ENCODE measurements at regions not wholly inside any gene's neighbourhood (a gene's known extent, or its start where the extent isn't known, plus 50 kb on each side); places are given as distances from the start of the nearest gene placed in this dataset.
A peak's percentile ranks its signal among the peaks of the same experiment; 100 is the strongest.

DNA sequence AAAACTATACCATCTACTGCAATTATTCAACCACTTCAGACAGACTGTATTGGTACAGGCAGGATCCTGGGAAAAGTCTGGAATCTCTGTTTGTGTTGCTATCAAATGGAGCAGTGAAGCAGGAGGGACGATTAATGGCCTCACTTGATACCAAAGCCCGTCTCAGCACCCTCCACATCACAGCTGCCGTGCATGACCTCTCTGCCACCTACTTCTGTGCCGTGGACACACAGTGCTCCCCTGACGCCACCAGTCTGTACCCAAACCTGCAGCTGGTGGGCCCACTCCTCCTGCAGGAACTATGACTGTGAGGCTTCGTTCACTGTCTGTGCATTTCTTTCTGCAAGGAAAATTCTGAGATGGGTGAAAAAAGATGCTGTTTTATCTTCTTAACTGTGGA lies 284.7 kb downstream of the DAD1 start:
- H3K4me3 ChIP-seq: no peak overlapping the region
- H3K27ac ChIP-seq: no peak overlapping the region
- no peaks in the 10 kb centered on the region for H3K9me3 ChIP-seq
- DNase-seq: no peak
- no peaks in the 10 kb centered on the region for H3K36me3 ChIP-seq
- no peaks in the 10 kb centered on the region for H3K27me3 ChIP-seq (ENCODE audit: low read depth)
- ATAC-seq: peak; percentile 14 to 41
- intact Hi-C loops (cut with DNase I): no loop called here
- H3K4me1 ChIP-seq: no peaks in the 10 kb centered on the region
- TF ChIP-seq, protein P1, sequence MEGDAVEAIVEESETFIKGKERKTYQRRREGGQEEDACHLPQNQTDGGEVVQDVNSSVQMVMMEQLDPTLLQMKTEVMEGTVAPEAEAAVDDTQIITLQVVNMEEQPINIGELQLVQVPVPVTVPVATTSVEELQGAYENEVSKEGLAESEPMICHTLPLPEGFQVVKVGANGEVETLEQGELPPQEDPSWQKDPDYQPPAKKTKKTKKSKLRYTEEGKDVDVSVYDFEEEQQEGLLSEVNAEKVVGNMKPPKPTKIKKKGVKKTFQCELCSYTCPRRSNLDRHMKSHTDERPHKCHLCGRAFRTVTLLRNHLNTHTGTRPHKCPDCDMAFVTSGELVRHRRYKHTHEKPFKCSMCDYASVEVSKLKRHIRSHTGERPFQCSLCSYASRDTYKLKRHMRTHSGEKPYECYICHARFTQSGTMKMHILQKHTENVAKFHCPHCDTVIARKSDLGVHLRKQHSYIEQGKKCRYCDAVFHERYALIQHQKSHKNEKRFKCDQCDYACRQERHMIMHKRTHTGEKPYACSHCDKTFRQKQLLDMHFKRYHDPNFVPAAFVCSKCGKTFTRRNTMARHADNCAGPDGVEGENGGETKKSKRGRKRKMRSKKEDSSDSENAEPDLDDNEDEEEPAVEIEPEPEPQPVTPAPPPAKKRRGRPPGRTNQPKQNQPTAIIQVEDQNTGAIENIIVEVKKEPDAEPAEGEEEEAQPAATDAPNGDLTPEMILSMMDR (IDR thresholded peaks at IDR 0.05): no peak

DNA sequence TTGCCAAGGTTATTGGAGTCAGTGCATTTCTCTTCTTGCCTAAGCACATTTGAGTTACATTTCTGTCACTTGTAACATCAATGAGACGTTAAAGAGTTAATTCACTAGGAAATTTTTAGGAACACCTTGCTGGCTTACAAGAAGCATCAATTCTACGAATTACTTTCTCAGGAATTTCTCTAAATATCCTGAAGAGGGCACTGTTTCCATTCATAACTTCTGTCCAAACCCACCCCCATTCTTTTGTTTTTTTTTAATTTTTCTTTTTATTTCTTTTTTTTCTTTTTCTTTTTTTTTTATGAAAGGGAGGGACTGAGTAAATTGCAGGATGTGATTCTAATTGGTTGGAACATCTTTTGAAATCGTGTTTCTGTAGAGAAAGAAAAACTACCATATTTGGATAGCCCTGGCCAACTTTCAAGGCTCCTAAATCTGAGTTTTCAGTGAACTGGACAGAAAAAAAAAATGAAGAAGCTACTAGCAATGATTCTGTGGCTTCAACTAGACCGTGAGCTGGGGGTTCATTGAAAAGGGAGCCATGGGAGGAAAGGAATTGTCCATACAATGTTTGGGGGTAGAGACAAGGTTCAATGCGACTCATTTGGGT lies 285.3 kb downstream of the DAD1 start:
- peak in 1 of 2 donors; percentile 54 for ATAC-seq

DNA sequence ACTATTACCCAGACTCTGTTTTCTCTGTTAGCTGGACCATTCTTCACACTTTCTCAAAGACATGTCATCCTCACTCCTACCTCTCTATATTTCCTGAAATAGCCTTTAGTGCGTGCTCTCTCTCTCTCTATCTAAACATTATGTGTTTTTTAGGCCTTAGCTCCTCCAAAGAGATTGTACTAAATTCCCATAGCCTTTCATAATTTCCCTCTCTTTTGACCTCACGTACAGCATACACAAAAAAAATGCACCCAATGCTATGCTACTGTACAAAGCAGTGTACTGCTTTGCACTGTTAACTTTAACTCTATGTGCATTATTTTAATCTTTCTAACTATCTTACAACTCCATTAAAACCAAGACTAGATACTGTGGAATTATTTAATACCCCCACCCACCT lies 288.4 kb downstream of the DAD1 start:
- Histone ChIP-seq H3K27ac (no peak overlapping the region), H3K9me3 (no peaks in the 10 kb centered on the region), H3K36me3 (no peaks in the 10 kb centered on the region), H3K27me3 (ENCODE audit: low read depth) (no peaks in the 10 kb centered on the region), H3K4me3 (no peak overlapping the region), H3K4me1 (no peaks in the 10 kb centered on the region)
- TF ChIP-seq, protein P1 (IDR thresholded peaks at IDR 0.05): no peak
- intact Hi-C loops (cut with DNase I): no loop called here
- no peak for DNase-seq
- no peak for ATAC-seq

More for the DNA sequence above, 285.3 kb downstream of the DAD1 start:
- DNase-seq: no peak
- H3K4me1 ChIP-seq: no peaks in the 10 kb centered on the region
- TF ChIP-seq, protein P1 (IDR thresholded peaks at IDR 0.05): peak; percentile 56
- H3K36me3 ChIP-seq: no peaks in the 10 kb centered on the region
- H3K27ac ChIP-seq: no peak overlapping the region
- intact Hi-C loops (cut with DNase I): no loop called here
- H3K4me3 ChIP-seq: no peak overlapping the region
- no peaks in the 10 kb centered on the region for H3K9me3 ChIP-seq
- no peaks in the 10 kb centered on the region for H3K27me3 ChIP-seq (ENCODE audit: low read depth)

DNA sequence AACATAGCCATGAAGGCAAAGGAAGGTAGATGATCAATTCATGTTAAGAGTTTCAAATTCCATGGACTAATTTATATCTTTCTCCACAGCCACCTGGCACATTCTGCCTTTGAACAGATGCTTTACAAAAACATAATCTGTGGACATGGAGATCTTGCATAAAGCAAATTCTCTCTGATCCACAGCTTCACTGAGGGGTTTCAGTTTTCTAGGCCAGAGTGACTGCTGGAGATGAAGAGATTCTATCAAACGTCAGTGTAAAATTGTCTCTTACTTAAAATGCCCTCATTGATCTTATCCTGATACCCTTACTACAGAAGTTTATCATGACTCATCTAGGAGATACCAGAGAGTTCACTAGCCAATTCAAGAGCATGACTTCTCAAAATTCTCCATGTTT lies 291.6 kb downstream of the DAD1 start:
- no peak for ATAC-seq

DNA sequence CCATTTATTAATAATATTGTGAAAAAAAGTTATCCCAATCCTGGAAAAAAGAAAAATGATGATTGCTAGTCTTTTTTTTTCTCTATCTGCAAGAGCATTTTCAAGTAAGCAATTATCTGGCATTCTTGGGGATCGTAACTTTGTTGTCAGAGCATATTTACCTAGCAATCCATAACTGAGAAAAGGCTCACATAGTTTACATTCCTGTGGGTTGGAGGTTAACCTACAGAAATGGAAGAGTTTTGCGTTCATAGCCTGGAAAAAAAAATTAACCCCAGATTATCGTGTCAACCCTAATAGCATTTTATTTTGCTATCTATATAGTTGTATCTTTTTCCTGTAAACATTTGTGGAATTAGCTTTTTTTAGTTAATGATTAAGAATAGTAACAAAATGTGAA lies 292.3 kb downstream of the DAD1 start:
- DNase-seq (no peak), ATAC-seq (peak in 1 of 2 donors; percentile 53)
- intact Hi-C loops (cut with DNase I): no loop called here
- Histone ChIP-seq H3K4me1 (no peaks in the 10 kb centered on the region), H3K27me3 (ENCODE audit: low read depth) (no peaks in the 10 kb centered on the region), H3K27ac (no peak overlapping the region), H3K36me3 (no peaks in the 10 kb centered on the region), H3K4me3 (no peak overlapping the region), H3K9me3 (no peaks in the 10 kb centered on the region)
- TF ChIP-seq, protein P1 (IDR thresholded peaks at IDR 0.05): no peak

More for the DNA sequence above, 291.6 kb downstream of the DAD1 start:
- no peak overlapping the region for H3K4me3 ChIP-seq
- H3K27ac ChIP-seq: no peak overlapping the region
- no peak for DNase-seq
- intact Hi-C loops (cut with DNase I): no loop called here
- TF ChIP-seq, protein P1 (IDR thresholded peaks at IDR 0.05): no peak
- no peaks in the 10 kb centered on the region for H3K4me1 ChIP-seq
- H3K27me3 ChIP-seq (ENCODE audit: low read depth): no peaks in the 10 kb centered on the region
- H3K9me3 ChIP-seq: no peaks in the 10 kb centered on the region
- H3K36me3 ChIP-seq: no peaks in the 10 kb centered on the region
